ENCODE measurements at regions not wholly inside any gene's neighbourhood (a gene's known extent, or its start where the extent isn't known, plus 50 kb on each side); places are given as distances from the start of the nearest gene placed in this dataset.

DNA sequence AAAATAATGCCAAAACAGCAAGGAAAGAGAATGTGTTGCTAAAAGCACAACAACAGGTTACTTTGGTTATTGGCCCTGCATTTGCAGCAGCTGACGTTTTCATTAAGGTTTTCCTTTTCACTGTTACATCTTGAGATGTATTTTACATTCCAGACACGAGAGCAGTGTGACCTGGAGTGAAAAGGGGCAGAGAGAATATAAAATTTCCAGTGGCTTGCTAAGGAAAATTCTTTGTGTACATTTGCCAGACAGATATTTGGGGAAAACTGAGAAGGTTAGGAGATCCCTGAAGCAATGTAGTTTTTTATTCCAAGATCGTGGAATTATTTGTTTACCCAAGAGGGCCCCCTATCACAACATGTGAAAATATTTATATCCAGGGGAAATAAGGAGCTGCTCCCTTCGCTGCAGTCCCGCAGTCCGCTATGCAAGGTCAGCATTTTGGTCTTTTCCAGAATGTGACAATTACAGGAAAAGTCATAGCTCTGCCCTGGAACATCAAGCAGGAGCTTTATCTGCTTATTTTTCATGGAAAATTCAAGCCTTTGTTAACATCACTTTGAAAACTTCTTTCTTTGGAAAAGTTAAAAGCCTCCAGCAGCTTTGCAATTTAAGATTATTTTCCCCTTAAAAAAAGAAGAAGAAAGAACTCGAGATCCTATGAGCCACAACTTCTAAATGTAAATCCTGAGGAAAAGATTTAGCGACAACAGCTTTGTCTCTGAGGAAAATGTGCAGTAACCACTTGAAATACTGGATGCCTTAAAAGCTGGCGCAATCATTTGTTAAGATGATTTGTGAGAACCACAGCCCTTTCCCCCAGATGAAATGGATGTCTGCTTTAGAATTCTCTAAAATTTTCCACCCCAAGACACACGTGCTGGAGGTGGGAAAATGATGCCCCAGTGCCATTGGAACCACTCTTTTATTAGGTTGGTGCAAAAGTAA lies 256.4 kb upstream of the TPM1 start:
- intact Hi-C loops (cut with DNase I), result loop anchor here in 7 of 10 donors (5.0 to 10.0 kb wide), 6 partner anchors 59 to 619 kb away; partner anchors contain the start of gene TPM1 (in 1 of the 7)
- no peak overlapping the region for H3K4me3 ChIP-seq
- TF ChIP-seq POLR2A (IDR thresholded peaks at IDR 0.05), result no peak
- TF ChIP-seq, protein P1, sequence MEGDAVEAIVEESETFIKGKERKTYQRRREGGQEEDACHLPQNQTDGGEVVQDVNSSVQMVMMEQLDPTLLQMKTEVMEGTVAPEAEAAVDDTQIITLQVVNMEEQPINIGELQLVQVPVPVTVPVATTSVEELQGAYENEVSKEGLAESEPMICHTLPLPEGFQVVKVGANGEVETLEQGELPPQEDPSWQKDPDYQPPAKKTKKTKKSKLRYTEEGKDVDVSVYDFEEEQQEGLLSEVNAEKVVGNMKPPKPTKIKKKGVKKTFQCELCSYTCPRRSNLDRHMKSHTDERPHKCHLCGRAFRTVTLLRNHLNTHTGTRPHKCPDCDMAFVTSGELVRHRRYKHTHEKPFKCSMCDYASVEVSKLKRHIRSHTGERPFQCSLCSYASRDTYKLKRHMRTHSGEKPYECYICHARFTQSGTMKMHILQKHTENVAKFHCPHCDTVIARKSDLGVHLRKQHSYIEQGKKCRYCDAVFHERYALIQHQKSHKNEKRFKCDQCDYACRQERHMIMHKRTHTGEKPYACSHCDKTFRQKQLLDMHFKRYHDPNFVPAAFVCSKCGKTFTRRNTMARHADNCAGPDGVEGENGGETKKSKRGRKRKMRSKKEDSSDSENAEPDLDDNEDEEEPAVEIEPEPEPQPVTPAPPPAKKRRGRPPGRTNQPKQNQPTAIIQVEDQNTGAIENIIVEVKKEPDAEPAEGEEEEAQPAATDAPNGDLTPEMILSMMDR (IDR thresholded peaks at IDR 0.05), result no peak
- H3K9me3 ChIP-seq, result no peaks in the 10 kb centered on the region
- H3K27ac ChIP-seq, result no peak overlapping the region
- H3K27me3 ChIP-seq, result no peaks in the 10 kb centered on the region
- peaks cover 0 to 16% (median 6%) of the 10 kb centered on the region in 9 donors for H3K36me3 ChIP-seq
- WGBS, 4 donors, result 64 to 70% (median 66%) methylated on average over 10 of the region's 10 CpGs
- peaks cover 3 to 33% (median 20%) of the 10 kb centered on the region in 12 donors for H3K4me1 ChIP-seq
- ATAC-seq (no peak), DNase-seq (no peak)

DNA sequence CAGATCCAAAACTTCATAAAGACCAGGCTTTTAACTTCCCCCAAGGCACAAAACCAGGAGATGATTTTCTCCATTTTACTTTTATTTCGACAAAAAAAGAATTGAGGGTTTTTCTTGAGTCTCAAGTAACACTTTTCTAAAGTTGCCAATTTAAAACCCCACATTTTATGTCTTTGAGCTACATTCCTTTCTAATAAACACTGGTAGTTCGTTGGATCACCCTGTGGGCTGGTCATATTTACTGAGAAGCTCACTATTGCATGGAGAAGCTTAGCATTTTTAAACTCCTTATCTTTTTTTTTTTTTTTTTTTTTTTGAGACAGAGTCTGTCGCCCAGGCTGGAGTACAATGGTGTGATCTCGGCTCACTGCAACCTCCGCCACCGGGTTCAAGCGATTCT lies 255.1 kb upstream of the TPM1 start:
- H3K27ac ChIP-seq, result no peak overlapping the region
- peaks cover 0 to 16% (median 6%) of the 10 kb centered on the region in 9 donors for H3K36me3 ChIP-seq
- 90 to 97% (median 94%) methylated on average over 7 of the region's 7 CpGs for WGBS, 4 donors
- intact Hi-C loops (cut with DNase I), result loop anchor here in 7 of 10 donors (5.0 to 10.0 kb wide), 6 partner anchors 57 to 617 kb away; partner anchors contain the start of gene TPM1 (in 1 of the 7)
- ATAC-seq (no peak), DNase-seq (no peak)
- no peaks in the 10 kb centered on the region for H3K9me3 ChIP-seq
- H3K4me1 ChIP-seq, result peaks cover 3 to 20% (median 10%) of the 10 kb centered on the region in 12 donors
- no peak for TF ChIP-seq POLR2A (IDR thresholded peaks at IDR 0.05)
- TF ChIP-seq, protein P1 (IDR thresholded peaks at IDR 0.05), result no peak
- H3K4me3 ChIP-seq, result no peak overlapping the region
- H3K27me3 ChIP-seq, result no peaks in the 10 kb centered on the region

DNA sequence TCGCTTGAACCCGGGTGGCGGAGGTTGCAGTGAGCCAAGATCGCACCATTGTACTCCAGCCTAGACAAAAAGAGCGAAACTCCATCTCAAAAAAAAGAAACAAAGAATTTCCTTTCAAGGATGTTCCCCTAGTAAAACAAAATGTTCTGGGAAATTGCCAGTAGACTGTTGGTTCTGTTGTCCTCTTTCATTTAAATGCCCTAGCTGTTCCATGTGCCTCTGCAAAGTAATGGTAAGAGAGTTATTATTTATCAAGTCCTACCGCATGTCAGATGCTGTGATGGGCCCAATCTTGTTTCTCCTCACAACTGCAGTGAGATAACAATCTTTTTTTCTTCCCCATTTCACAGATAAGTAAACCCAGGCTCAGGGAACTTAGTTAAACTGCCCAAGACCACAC lies 254.3 kb upstream of the TPM1 start:
- 85 to 96% (median 92%) methylated on average over 6 of the region's 6 CpGs for WGBS, 4 donors
- no peak for ATAC-seq
- peaks cover 0 to 16% (median 6%) of the 10 kb centered on the region in 9 donors for H3K36me3 ChIP-seq
- H3K27ac ChIP-seq, result no peak overlapping the region
- H3K27me3 ChIP-seq, result no peaks in the 10 kb centered on the region
- TF ChIP-seq, protein P1 (IDR thresholded peaks at IDR 0.05), result no peak
- TF ChIP-seq POLR2A (IDR thresholded peaks at IDR 0.05), result no peak
- H3K4me3 ChIP-seq, result no peak overlapping the region
- intact Hi-C loops (cut with DNase I), result loop anchor here in 7 of 10 donors (5.0 to 10.0 kb wide), 6 partner anchors 57 to 617 kb away; partner anchors contain the start of gene TPM1 (in 1 of the 7)
- H3K9me3 ChIP-seq, result no peaks in the 10 kb centered on the region
- no peak for DNase-seq
- H3K4me1 ChIP-seq, result peaks cover 0 to 12% (median 2%) of the 10 kb centered on the region in 12 donors

DNA sequence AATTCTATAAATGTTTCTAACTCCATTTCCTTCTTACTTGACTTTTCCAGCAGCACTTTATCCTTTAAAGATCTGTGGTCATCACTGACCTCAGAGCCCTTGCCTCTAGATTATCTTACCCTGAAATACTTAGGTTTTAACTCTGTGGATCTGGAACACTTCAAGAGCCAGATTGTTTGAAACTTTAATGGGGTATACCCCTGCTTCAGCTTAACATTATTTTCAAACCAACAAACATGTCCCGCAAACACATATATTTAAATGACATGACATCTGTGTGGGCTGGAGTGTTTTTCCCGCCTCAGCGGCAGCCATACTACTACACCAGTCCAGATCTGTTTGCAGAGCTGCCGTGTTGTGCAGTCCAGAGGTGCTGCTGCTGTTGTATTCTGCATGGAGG lies 252.0 kb upstream of the TPM1 start:
- DNase-seq, result no peak
- TF ChIP-seq, protein P1 (IDR thresholded peaks at IDR 0.05), result no peak
- no peak for TF ChIP-seq POLR2A (IDR thresholded peaks at IDR 0.05)
- H3K27me3 ChIP-seq, result no peaks in the 10 kb centered on the region
- no peaks in the 10 kb centered on the region for H3K9me3 ChIP-seq
- H3K4me3 ChIP-seq, result no peak overlapping the region
- H3K4me1 ChIP-seq, result peaks cover 0 to 12% (median 2%) of the 10 kb centered on the region in 12 donors
- no peak overlapping the region for H3K27ac ChIP-seq
- intact Hi-C loops (cut with DNase I), result no loop called here
- peaks cover 0 to 17% (median 0%) of the 10 kb centered on the region in 9 donors for H3K36me3 ChIP-seq
- no peak for ATAC-seq
- 81 to 99% (median 98%) methylated on average over 4 of the region's 4 CpGs for WGBS, 4 donors

Data from heart left ventricle (tissue), 16 donors.